Astrocyte (in vitro differentiated cells and primary cell): ENCODE measurements at regions not wholly inside any gene's neighbourhood (a gene's known extent, or its start where the extent isn't known, plus 50 kb on each side); places are given as distances from the start of the nearest gene placed in this dataset.

Source experiments
- DNase-seq: peaks from one replicate; pipeline ENCODE4 v3.0.0-alpha.2; 2010; ENCODE audit warnings: low read depth
- FAIRE-seq: peaks from 2 replicates; lab custom pipeline; 2011; peaks lifted over from hg19 to GRCh38; lab: Jason Lieb, UNC
- H2AFZ ChIP-seq: 2 replicates; pipeline ENCODE4 v1.6.0; 2012; ENCODE audit warnings: low read depth, low read length, inconsistent platforms
- H3K27ac ChIP-seq: 2 replicates; pipeline ENCODE4 v1.5.1; 2011; ENCODE audit warnings: low read depth, low read length, inconsistent platforms
- H3K27me3 ChIP-seq: 2 replicates; pipeline ENCODE4 v1.6.0; 2011; ENCODE audit warnings: low read length, inconsistent platforms; ENCODE audit not compliant: insufficient read depth
- H3K36me3 ChIP-seq: 2 replicates; pipeline ENCODE4 v1.5.1; 2011; ENCODE audit warnings: low read length, inconsistent platforms; ENCODE audit not compliant: insufficient read depth
- H3K4me1 ChIP-seq: 2 replicates; pipeline ENCODE4 v1.5.1; 2011; ENCODE audit warnings: low read length, inconsistent platforms; ENCODE audit not compliant: insufficient read depth
- H3K4me2 ChIP-seq: 2 replicates; pipeline ENCODE4 v1.6.0; 2012; ENCODE audit warnings: low read length, inconsistent platforms
- H3K4me3 ChIP-seq: 2 replicates; pipeline ENCODE4 v1.5.1; 2011; ENCODE audit warnings: low read depth, mild to moderate bottlenecking, low read length, inconsistent platforms; ENCODE audit not compliant: insufficient read depth
- H3K79me2 ChIP-seq: 2 replicates; pipeline ENCODE4 v1.6.0; 2012; ENCODE audit warnings: mild to moderate bottlenecking, low read length, inconsistent platforms; ENCODE audit not compliant: insufficient read depth
- H3K9ac ChIP-seq: 2 replicates; pipeline ENCODE4 v1.6.0; 2012; ENCODE audit warnings: mild to moderate bottlenecking, low read length, inconsistent platforms
- H3K9me3 ChIP-seq: 2 replicates; pipeline ENCODE4 v1.5.1; 2012; ENCODE audit warnings: low read depth, mild to moderate bottlenecking, low read length, inconsistent platforms; ENCODE audit not compliant: insufficient read depth
- H4K20me1 ChIP-seq: 2 replicates; pipeline ENCODE4 v1.6.0; 2012; ENCODE audit warnings: low read length, inconsistent platforms; ENCODE audit not compliant: insufficient read depth
- H3K27ac Mint-ChIP-seq: one replicate; pipeline ENCODE4 v1.8.0; 2021; ENCODE audit warnings: mild to moderate bottlenecking, mixed read lengths; ENCODE audit not compliant: unreplicated experiment
- H3K27me3 Mint-ChIP-seq: one replicate; pipeline ENCODE4 v1.8.0; 2021; ENCODE audit warnings: low read depth, mixed read lengths; ENCODE audit not compliant: unreplicated experiment
- H3K36me3 Mint-ChIP-seq: one replicate; pipeline ENCODE4 v1.8.0; 2021; ENCODE audit warnings: low read depth, mixed read lengths; ENCODE audit not compliant: unreplicated experiment
- H3K4me1 Mint-ChIP-seq: one replicate; pipeline ENCODE4 v1.8.0; 2021; ENCODE audit warnings: low read depth, mixed read lengths; ENCODE audit not compliant: unreplicated experiment
- H3K4me3 Mint-ChIP-seq: one replicate; pipeline ENCODE4 v1.8.0; 2021; ENCODE audit warnings: mild to moderate bottlenecking, moderate library complexity, mixed read lengths; ENCODE audit not compliant: unreplicated experiment
- H3K9me3 Mint-ChIP-seq: one replicate; pipeline ENCODE4 v1.8.0; 2021; ENCODE audit warnings: mild to moderate bottlenecking, mixed read lengths; ENCODE audit not compliant: unreplicated experiment
- EZH2 ChIP-seq: IDR thresholded peaks from 2 replicates; pipeline ENCODE4 v1.6.1; 2012; ENCODE audit warnings: mild to moderate bottlenecking, low read length, inconsistent platforms; ENCODE audit not compliant: insufficient read depth
- TF ChIP-seq, protein P1 (sequence below): IDR thresholded peaks from 2 replicates; pipeline ENCODE4 v1.5.1; 2011; ENCODE audit warnings: low read depth, mild to moderate bottlenecking, inconsistent platforms, low read length, moderate library complexity; ENCODE audit not compliant: insufficient read depth

DNA sequence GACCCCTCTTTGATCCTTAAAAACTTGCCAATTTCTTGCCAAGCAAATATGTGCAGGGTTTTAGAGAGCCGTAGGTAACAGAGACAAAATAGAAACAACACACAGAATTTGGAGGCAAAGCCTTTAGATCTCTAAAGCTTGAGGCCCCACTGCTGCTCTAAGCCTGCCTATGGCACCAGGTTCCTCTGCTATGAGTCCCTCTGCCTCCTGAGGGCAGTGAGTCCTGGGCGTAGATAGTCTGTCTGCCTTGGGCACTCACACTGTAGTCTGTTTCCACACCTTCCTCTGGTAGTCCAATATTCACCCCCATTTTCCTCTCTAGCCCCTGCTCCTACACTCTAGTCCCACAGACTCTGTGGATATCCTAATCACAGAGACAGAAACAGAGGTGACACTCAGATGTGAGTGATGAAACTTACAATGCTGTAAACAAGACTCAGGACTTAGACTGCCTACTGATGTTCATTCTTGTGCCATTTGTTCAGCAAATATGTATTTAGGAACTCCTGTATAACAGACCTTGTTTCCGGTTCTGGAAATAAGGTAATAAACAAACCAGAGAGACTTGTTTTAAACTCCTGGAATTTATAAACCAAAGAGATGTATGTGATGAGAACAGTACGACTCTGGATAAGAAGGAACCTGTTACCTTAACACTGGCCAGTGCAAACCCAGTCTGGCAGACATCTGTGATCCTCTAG is 153.3 kb upstream of the PRSS1 start:
- TF ChIP-seq, protein P1, sequence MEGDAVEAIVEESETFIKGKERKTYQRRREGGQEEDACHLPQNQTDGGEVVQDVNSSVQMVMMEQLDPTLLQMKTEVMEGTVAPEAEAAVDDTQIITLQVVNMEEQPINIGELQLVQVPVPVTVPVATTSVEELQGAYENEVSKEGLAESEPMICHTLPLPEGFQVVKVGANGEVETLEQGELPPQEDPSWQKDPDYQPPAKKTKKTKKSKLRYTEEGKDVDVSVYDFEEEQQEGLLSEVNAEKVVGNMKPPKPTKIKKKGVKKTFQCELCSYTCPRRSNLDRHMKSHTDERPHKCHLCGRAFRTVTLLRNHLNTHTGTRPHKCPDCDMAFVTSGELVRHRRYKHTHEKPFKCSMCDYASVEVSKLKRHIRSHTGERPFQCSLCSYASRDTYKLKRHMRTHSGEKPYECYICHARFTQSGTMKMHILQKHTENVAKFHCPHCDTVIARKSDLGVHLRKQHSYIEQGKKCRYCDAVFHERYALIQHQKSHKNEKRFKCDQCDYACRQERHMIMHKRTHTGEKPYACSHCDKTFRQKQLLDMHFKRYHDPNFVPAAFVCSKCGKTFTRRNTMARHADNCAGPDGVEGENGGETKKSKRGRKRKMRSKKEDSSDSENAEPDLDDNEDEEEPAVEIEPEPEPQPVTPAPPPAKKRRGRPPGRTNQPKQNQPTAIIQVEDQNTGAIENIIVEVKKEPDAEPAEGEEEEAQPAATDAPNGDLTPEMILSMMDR: no peak
- no peak overlapping the region for H3K4me3 ChIP-seq
- no peaks in the 10 kb centered on the region for H3K9me3 ChIP-seq
- no peak overlapping the region for H2AFZ ChIP-seq
- H3K9me3 Mint-ChIP-seq: no peaks in the 10 kb centered on the region
- H4K20me1 ChIP-seq: no peaks in the 10 kb centered on the region
- H3K79me2 ChIP-seq: no peaks in the 10 kb centered on the region
- no peak overlapping the region for H3K4me2 ChIP-seq
- H3K36me3 Mint-ChIP-seq: no peaks in the 10 kb centered on the region
- H3K27me3 Mint-ChIP-seq: peaks cover 31% of the 10 kb centered on the region
- H3K9ac ChIP-seq: no peak overlapping the region
- no peaks in the 10 kb centered on the region for H3K4me1 ChIP-seq
- H3K4me1 Mint-ChIP-seq: peaks cover 1% of the 10 kb centered on the region
- peaks cover 3% of the 10 kb centered on the region for H3K27me3 ChIP-seq
- H3K27ac ChIP-seq: no peak overlapping the region
- H3K27ac Mint-ChIP-seq: no peak overlapping the region
- FAIRE-seq: no peak
- no peaks in the 10 kb centered on the region for H3K36me3 ChIP-seq
- no peak for DNase-seq
- no peak overlapping the region for H3K4me3 Mint-ChIP-seq

DNA sequence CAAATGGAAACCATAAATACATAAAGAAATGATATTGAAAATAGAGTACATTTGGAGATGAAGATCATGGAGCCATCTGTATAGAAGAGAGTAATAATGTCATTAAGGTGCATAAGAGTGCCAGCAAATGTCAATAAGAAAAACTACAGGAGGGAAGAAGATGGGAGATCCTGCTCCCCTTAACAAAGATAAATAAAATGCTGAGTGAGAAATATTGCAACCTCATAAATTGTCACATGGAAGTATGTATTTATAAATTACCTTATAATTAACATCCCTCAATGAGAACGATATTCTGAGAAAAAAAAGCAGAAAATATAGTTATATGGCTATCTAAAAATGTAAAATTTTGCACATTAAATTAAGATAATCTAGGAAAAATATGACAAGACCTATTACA is 155.2 kb upstream of the PRSS1 start:
- Histone ChIP-seq H2AFZ (no peak overlapping the region), H3K4me1 (no peaks in the 10 kb centered on the region), H3K9ac (no peak overlapping the region), H3K4me2 (no peak overlapping the region), H3K36me3 (no peaks in the 10 kb centered on the region), H3K9me3 (no peaks in the 10 kb centered on the region), H3K79me2 (no peaks in the 10 kb centered on the region), H3K4me3 (no peak overlapping the region), H4K20me1 (no peaks in the 10 kb centered on the region), H3K27me3 (no peaks in the 10 kb centered on the region), H3K27ac (no peak overlapping the region)
- Mint-ChIP-seq H3K27ac (no peak overlapping the region), H3K9me3 (no peaks in the 10 kb centered on the region), H3K27me3 (peaks cover 25% of the 10 kb centered on the region), H3K4me3 (no peak overlapping the region), H3K36me3 (no peaks in the 10 kb centered on the region), H3K4me1 (peaks cover 1% of the 10 kb centered on the region)
- TF ChIP-seq EZH2: no peak
- TF ChIP-seq, protein P1: no peak
- no peak for DNase-seq
- no peak for FAIRE-seq

DNA sequence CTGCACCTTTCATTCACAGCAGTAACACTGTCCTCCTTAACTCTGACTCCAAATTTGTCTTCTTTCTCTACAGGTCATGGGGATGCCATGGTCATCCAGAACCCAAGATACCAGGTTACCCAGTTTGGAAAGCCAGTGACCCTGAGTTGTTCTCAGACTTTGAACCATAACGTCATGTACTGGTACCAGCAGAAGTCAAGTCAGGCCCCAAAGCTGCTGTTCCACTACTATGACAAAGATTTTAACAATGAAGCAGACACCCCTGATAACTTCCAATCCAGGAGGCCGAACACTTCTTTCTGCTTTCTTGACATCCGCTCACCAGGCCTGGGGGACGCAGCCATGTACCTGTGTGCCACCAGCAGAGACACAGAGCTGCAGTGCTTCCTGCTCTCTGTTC is 156.2 kb upstream of the PRSS1 start:
- Mint-ChIP-seq H3K36me3 (no peaks in the 10 kb centered on the region), H3K4me3 (no peak overlapping the region), H3K9me3 (no peaks in the 10 kb centered on the region), H3K27me3 (peaks cover 22% of the 10 kb centered on the region), H3K27ac (no peak overlapping the region), H3K4me1 (peaks cover 1% of the 10 kb centered on the region)
- TF ChIP-seq EZH2: no peak
- TF ChIP-seq, protein P1: no peak
- no peak overlapping the region for H3K27ac ChIP-seq
- H3K9me3 ChIP-seq: no peaks in the 10 kb centered on the region
- no peaks in the 10 kb centered on the region for H3K27me3 ChIP-seq
- H3K4me3 ChIP-seq: no peak overlapping the region
- H4K20me1 ChIP-seq: no peaks in the 10 kb centered on the region
- no peak overlapping the region for H2AFZ ChIP-seq
- DNase-seq (no peak), FAIRE-seq (no peak)
- no peaks in the 10 kb centered on the region for H3K36me3 ChIP-seq
- H3K79me2 ChIP-seq: no peaks in the 10 kb centered on the region
- no peaks in the 10 kb centered on the region for H3K4me1 ChIP-seq
- no peak overlapping the region for H3K9ac ChIP-seq
- no peak overlapping the region for H3K4me2 ChIP-seq
